Fibroblast of lung (primary cell): ENCODE measurements at regions not wholly inside any gene's neighbourhood (a gene's known extent, or its start where the extent isn't known, plus 50 kb on each side); places are given as distances from the start of the nearest gene placed in this dataset.
"Not testable (repeated sequence)": the region's sequence is repeated elsewhere in the genome, so short reads cannot be mapped to it uniquely, and the experiment has no call there.

Source experiments
- DNase-seq, 2 donors: peaks; one replicate each; pipeline versions ENCODE4 v3.0.0 to v3.0.0-alpha.2; 2010; ENCODE audit warnings: low read depth in 2 of 2
- H2AFZ ChIP-seq: 2 replicates; pipeline ENCODE4 v1.5.1; 2012; ENCODE audit warnings: low read length, control low read depth, inconsistent platforms
- H3K27ac ChIP-seq: 2 replicates; pipeline ENCODE4 v1.5.1; 2011; ENCODE audit warnings: low read length, control low read depth; ENCODE audit not compliant: insufficient read depth
- H3K27me3 ChIP-seq: 2 replicates; pipeline ENCODE4 v1.5.1; 2011; ENCODE audit warnings: mild to moderate bottlenecking, low read length; ENCODE audit not compliant: control insufficient read depth, insufficient read depth
- H3K36me3 ChIP-seq: 2 replicates; pipeline ENCODE4 v1.5.1; 2011; ENCODE audit warnings: low read length; ENCODE audit not compliant: control insufficient read depth, insufficient read depth
- H3K4me1 ChIP-seq: 2 replicates; pipeline ENCODE4 v1.5.1; 2011; ENCODE audit warnings: low read length; ENCODE audit not compliant: control insufficient read depth, insufficient read depth; ENCODE audit errors: extremely low read depth
- H3K4me2 ChIP-seq: 2 replicates; pipeline ENCODE4 v1.5.1; 2011; ENCODE audit warnings: low read length, control low read depth; ENCODE audit not compliant: insufficient read depth; ENCODE audit errors: extremely low read depth
- H3K4me3 ChIP-seq, 4 experiments: fragments of 200-600 bp in 1 of 4; sonication (generic) in 1 of 4; replicated peaks in 1 of 4; 2 replicates each; pipeline ENCODE4 v1.5.1; 2011 to 2016; ENCODE audit warnings: low read length in 4 of 4, low read depth in 3 of 4, mild to moderate bottlenecking in 3 of 4, control low read depth in 2 of 4, inconsistent platforms in 1 of 4, mixed read lengths in 1 of 4; ENCODE audit not compliant: insufficient read depth in 1 of 4; ENCODE audit errors: control extremely low read depth in 1 of 4
- H3K79me2 ChIP-seq: 2 replicates; pipeline ENCODE4 v1.5.1; 2012; ENCODE audit warnings: mild to moderate bottlenecking, low read length, inconsistent platforms; ENCODE audit not compliant: control insufficient read depth, insufficient read depth
- H3K9ac ChIP-seq: 2 replicates; pipeline ENCODE4 v1.5.1; 2011; ENCODE audit warnings: mild to moderate bottlenecking, low read length, control low read depth; ENCODE audit not compliant: insufficient read depth
- H3K9me3 ChIP-seq: 2 replicates; pipeline ENCODE4 v1.5.1; 2012; ENCODE audit warnings: low read depth, low read length; ENCODE audit not compliant: control insufficient read depth, insufficient read depth
- H4K20me1 ChIP-seq: 2 replicates; pipeline ENCODE4 v1.5.1; 2011; ENCODE audit warnings: low read length; ENCODE audit not compliant: control insufficient read depth, insufficient read depth; ENCODE audit errors: extremely low read depth
- CTCF ChIP-seq, 2 donors: IDR thresholded peaks in 1 of 2; conservative IDR thresholded peaks in 1 of 2; 1 replicate in 1 of 2; 2 replicates in 1 of 2; pipeline ENCODE4 v1.5.1; 2011 to 2012; ENCODE audit warnings: low read length in 2 of 2, control low read depth in 1 of 2, inconsistent platforms in 1 of 2, low read depth in 1 of 2, mild to moderate bottlenecking in 1 of 2
- EZH2 ChIP-seq: IDR thresholded peaks from 2 replicates; pipeline ENCODE4 v1.5.1; 2012; ENCODE audit warnings: low read length, control low read depth, mild to moderate bottlenecking; ENCODE audit errors: missing control alignments

GRCh38 chr13:65287405-65287804, 1942.7 kb downstream of the PCDH9 start:
- no peak overlapping the region for H3K9ac ChIP-seq
- no peak overlapping the region for H3K4me3 ChIP-seq
- TF ChIP-seq CTCF (conservative IDR thresholded peaks at IDR 0.05 in 1 of 2, IDR thresholded peaks at IDR 0.05 in 1 of 2; ENCODE audit: low read depth in 1 of 2, low read length in 2 of 2) (no peak), EZH2 (no peak)
- H3K36me3 ChIP-seq = no peaks in the 10 kb centered on the region
- no peak overlapping the region for H2AFZ ChIP-seq
- no peak overlapping the region for H3K4me2 ChIP-seq
- no peaks in the 10 kb centered on the region for H3K79me2 ChIP-seq
- no peaks in the 10 kb centered on the region for H3K4me1 ChIP-seq
- no peak overlapping the region for H3K27ac ChIP-seq
- H4K20me1 ChIP-seq = no peaks in the 10 kb centered on the region
- no peaks in the 10 kb centered on the region for H3K9me3 ChIP-seq
- no peaks in the 10 kb centered on the region for H3K27me3 ChIP-seq
- no peak for DNase-seq

- Histone ChIP-seq H4K20me1 (no peaks in the 10 kb centered on the region), H3K36me3 (no peaks in the 10 kb centered on the region), H3K79me2 (no peaks in the 10 kb centered on the region), H3K4me2 (no peak overlapping the region), H3K27me3 (no peaks in the 10 kb centered on the region), H3K4me1 (no peaks in the 10 kb centered on the region), H3K9ac (no peak overlapping the region), H3K4me3 (no peak overlapping the region), H2AFZ (no peak overlapping the region), H3K27ac (no peak overlapping the region), H3K9me3 (no peaks in the 10 kb centered on the region)
- no peak for TF ChIP-seq EZH2
- TF ChIP-seq CTCF (conservative IDR thresholded peaks at IDR 0.05 in 1 of 2, IDR thresholded peaks at IDR 0.05 in 1 of 2; ENCODE audit: low read depth in 1 of 2, low read length in 2 of 2) = no peak
- no peak for DNase-seq
Measured at GRCh38 chr13:65275838-65276630, 1954.1 kb downstream of the PCDH9 start.

- Histone ChIP-seq H3K27ac (no peak overlapping the region), H4K20me1 (no peaks in the 10 kb centered on the region), H3K9ac (no peak overlapping the region), H3K4me1 (no peaks in the 10 kb centered on the region), H3K27me3 (no peaks in the 10 kb centered on the region), H3K79me2 (no peaks in the 10 kb centered on the region), H2AFZ (no peak overlapping the region), H3K9me3 (no peaks in the 10 kb centered on the region), H3K4me2 (no peak overlapping the region), H3K36me3 (no peaks in the 10 kb centered on the region), H3K4me3 (no peak overlapping the region)
- no peak for DNase-seq
- TF ChIP-seq CTCF (conservative IDR thresholded peaks at IDR 0.05 in 1 of 2, IDR thresholded peaks at IDR 0.05 in 1 of 2; ENCODE audit: low read depth in 1 of 2, low read length in 2 of 2) = no peak
- no peak for TF ChIP-seq EZH2
Measured at GRCh38 chr13:65275108-65275507, 1955.0 kb downstream of the PCDH9 start.

GRCh38 chr13:65273811-65274420, 1956.2 kb downstream of the PCDH9 start:
- not testable (repeated sequence) for H3K9me3 ChIP-seq, H3K4me3 ChIP-seq, H3K4me1 ChIP-seq, H4K20me1 ChIP-seq, H3K9ac ChIP-seq, H2AFZ ChIP-seq, H3K79me2 ChIP-seq, DNase-seq, H3K4me2 ChIP-seq, H3K27ac ChIP-seq, H3K27me3 ChIP-seq, H3K36me3 ChIP-seq
